Middle frontal gyrus (tissue), 1 donor: ENCODE measurements at regions not wholly inside any gene's neighbourhood (a gene's known extent, or its start where the extent isn't known, plus 50 kb on each side); places are given as distances from the start of the nearest gene placed in this dataset.
"Not testable (repeated sequence)": the region's sequence is repeated elsewhere in the genome, so short reads cannot be mapped to it uniquely, and the experiment has no call there.

Experiments used
- DNase-seq: peaks from one replicate; pipeline ENCODE4 v3.0.0-alpha.2; 2015; ENCODE audit warnings: low spot score; ENCODE audit errors: extremely low spot score

DNA sequence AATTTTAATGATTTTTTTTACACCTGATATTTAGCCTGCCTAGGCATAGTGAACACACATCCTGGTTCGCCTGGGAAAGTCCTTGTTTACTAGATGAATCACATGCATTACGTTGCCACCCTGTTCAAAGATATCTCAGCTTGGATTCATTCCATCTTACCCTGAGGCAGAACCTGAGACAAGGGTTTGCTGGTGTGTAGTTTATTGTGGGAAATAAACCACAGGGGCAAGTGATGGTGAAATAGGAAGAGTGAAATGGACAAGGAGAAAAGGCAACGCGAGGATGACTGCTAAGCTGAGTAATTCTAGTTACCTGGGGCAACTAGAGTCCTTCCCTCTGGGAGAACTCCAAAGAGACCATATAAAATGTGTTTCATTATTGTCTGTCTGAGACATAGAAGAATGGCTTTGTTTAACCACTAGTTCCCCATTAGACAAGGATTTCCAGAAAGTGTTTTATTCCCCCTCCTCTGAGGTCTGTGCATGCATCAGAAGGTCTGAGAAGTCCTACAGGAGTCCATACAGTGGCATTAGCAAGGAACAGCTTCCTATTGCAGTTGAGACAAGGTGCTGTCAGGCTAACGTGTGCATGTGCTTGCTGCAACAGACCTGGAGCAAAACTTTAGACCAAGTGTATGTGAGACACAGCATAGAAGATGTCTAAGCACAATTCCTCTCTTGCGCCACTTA lies 797.3 kb upstream of the FRG1 start:
- no peak for DNase-seq

DNA sequence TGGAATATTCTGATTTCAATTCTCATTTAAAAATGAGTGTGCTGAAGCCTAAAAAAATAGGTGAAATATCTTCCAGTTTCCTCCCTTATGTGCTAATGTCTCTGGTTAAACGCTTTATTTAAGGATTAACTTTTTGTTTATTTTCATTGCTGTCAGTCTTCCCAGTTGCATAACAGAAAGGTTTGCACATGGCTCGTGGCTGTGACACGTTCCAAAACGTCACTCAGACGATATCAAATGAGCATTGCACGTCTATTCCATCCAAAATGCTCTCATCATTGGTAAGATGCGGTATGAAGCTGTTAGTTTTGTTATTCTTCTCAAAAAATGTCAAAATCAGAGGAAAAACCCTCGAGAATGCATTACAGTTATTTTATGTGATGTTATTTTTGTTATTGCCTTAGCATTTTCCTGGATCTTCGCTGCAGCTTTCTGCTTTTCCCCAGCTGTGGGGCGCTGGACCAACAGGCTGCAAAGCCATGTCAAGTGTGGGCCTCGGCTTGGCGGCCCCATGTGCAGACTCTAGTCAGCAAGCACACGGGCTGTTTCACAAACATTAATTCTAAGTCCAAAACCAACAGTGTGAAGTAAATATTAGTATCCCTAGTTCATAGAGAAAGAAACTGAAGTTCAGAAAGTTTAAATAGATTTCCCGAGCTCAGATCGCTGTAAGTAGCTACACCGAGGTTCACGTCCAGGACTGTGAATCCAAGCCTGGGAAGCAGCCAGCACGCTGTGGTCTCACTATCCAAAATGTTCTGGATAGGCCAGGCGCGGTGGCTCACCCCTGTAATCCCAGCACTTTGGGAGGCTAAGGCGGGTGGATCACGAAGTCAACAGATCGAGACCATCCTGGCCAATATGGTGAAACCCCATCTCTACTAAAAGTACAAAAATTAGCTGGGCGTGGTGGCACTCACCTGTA lies 793.4 kb upstream of the FRG1 start:
- no peak for DNase-seq

- DNase-seq = not testable (repeated sequence)
These were observed 785.6 kb upstream of the FRG1 start for GRCh38 chr4:189155083-189155482.

GRCh38 chr4:189162073-189162789 lies 778.4 kb upstream of the FRG1 start:
- no peak for DNase-seq

DNA sequence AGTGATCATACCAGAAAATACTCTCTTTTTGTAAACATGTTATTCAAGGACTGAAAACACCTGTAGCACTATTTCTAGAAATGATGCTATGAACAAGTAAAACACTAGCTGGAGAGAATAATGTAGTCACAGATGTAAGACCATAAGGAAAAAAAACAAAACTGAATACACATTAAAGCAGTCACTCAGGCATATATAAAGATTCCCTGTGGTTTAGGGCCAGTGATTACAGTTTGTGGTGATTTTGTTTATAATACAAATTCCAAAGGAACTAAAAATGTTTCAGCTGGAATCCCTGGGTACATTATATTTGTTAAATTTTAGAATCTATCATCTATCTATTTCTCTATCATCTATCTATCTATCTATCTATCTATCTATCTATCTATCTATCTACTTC lies 777.8 kb upstream of the FRG1 start:
- no peak for DNase-seq

GRCh38 chr4:189176002-189176401 lies 764.7 kb upstream of the FRG1 start:
- DNase-seq = no peak

DNA sequence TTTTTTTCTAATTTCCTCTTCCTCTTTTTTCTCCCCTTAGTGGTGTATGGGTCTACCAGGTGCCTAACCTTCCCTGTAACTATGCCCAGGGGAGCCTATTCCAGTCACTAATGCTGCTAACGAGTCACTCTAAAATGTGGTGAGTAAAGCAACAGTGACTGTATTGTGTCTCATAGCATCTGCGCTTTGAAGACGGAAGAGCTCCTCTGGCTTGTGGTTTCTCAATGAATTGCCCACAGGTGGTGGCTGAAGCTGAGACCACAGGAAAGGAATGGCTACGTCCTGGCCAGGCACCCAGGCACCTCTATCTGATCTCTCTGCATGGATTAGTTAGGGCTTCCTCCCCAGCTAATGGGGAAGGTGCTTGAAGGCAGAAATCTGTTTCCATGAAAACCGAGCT lies 763.5 kb upstream of the FRG1 start:
- no peak for DNase-seq

DNA sequence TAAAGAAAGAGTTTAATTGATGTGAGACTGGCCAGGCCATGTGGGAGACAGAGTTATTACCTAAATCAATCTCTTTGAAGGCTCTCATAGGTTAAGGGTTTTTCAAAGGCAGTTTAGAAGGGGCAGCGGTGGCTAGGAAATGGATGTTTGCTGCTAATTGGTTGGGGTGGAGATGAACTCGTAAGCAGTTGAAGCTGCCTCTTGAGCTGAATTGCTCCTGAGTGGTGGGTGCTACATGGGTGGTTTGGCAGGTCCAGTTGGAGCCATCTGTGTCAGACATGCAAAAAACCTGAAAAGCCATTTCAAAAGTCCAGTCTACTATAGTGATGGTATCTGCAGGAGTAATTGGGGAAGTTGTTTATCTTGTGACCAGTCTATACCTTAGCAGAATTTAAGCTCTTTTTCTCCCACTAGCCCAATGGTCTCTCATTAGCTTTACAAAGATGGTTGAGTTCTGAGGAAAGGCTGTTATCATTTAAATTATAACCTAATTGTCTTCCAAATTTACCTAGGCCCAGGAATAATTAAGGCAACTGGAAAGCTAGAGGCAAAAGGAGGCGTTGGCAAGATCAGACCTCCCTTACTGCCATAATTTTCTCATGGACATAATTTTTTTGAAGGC lies 762.4 kb upstream of the FRG1 start:
- DNase-seq = no peak

- DNase-seq = no peak
These were observed 754.8 kb upstream of the FRG1 start for GRCh38 chr4:189185810-189186432.

GRCh38 chr4:189187531-189188052 lies 753.1 kb upstream of the FRG1 start:
- DNase-seq = no peak

DNA sequence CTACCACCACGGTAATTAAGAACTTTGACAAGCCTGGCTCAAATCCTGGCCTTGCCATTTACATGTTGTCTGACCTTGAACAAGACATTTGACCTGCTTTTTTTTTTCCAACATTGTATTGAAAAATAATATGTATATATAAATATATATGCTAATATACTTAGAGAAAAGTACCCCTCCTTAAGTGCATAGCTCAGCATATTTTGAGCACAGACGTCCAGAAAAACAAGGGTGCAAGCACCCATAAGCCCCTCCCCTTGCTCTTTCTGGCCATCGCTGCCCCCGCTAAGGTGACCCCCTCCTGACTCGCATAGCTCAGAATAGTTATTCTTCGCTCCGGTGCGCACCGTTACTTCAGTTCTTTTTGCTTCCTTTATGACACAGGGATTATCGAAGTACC lies 742.0 kb upstream of the FRG1 start:
- no peak for DNase-seq

- no peak for DNase-seq
These were observed 740.3 kb upstream of the FRG1 start for GRCh38 chr4:189200353-189200752.

DNA sequence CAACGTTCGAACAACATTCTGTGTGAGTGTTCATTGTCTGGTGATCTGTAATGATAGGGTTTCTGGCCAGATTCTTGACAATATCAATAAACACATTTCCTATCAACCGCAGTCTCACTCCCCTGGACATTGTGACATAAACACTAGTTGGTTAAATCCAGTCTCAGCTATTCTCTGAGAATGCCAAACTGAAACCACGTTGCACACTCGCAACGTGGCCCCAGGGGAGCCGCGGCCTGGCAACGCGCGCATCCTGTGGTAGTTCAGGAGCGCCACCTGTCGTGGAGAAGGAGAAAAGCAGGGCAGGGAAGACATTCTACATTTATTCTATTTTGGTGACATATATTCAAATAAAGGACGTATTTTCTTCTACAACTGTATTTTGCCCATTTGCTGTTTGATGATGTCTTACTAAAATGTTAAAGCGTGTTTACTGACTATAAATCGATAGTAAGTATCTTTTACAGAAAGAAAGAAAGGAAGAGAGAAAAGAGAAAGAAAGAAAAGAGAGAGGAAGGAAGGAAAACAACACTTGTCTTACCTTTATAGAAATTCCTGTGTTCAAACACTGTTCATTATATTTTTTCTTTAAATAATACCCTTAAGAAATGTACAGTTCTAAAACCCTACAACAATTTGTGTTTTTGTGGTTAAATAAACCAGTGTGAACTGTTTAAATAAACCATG lies 738.3 kb upstream of the FRG1 start:
- no peak for DNase-seq

- no peak for DNase-seq
These were observed 737.8 kb upstream of the FRG1 start for GRCh38 chr4:189202869-189203271.

GRCh38 chr4:189204616-189205015 lies 736.1 kb upstream of the FRG1 start:
- DNase-seq = no peak

DNA sequence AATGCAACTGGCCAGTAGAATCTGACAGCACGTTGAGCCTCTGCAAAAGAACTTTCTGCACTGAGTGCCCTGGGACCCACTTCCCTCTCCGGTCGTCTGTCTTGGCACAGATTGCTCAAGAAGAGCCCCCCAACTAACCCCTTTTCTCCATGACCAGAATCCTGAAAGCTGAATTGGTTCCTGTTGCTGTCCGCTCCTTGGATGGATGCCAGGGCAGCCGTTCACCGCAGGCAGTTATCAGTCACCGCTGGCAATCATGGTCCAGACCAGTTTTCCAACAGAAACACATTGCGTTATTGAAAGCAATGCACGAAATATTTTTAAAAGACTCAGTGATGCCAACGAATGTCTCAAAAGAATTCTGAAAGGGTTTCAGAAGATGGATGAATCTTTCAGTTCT lies 733.7 kb upstream of the FRG1 start:
- no peak for DNase-seq

GRCh38 chr4:189207872-189208271 lies 732.8 kb upstream of the FRG1 start:
- DNase-seq = no peak

DNA sequence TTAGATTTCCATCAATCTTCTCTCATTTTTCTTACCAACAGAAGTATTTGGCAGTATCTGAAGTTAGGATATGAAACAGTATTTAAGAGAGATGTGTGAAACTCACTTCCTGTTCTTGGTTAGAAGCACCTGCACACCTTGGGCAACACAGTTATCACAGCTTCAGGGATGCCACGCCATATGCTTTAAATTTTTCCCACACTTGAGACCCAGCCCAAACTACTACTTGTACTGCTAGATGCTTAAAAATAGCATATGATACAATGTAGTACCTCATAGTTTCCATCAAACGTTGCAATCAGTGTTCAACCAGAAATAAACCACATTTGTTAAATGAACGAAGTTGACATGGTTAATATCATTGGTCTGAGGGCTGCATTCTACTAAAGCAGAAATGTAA lies 725.1 kb upstream of the FRG1 start:
- no peak for DNase-seq

- DNase-seq = no peak
These were observed 719.0 kb upstream of the FRG1 start for GRCh38 chr4:189221691-189222090.

- DNase-seq = no peak
These were observed 711.9 kb upstream of the FRG1 start for GRCh38 chr4:189228726-189229125.
